Neural progenitor cell (in vitro differentiated cells): ENCODE measurements at regions not wholly inside any gene's neighbourhood (a gene's known extent, or its start where the extent isn't known, plus 50 kb on each side); places are given as distances from the start of the nearest gene placed in this dataset.

Experiments used
- DNase-seq: peaks from one replicate; pipeline ENCODE4 v3.0.0-alpha.2; 2016; ENCODE audit warnings: low spot score
- H2AFZ ChIP-seq: fragments of 200-600 bp; sonication (generic); replicated peaks from 2 replicates; pipeline ENCODE4 v1.6.1; 2016; ENCODE audit warnings: antibody characterized with exemption
- H3F3A ChIP-seq: fragments of 200-600 bp; sonication (generic); 2 replicates; pipeline ENCODE4 v1.6.1; 2016; ENCODE audit warnings: antibody characterized with exemption, low read depth
- H3K27ac ChIP-seq: fragments of 200-600 bp; sonication (generic); 2 replicates; pipeline ENCODE4 v1.5.1; 2016; ENCODE audit warnings: mild to moderate bottlenecking
- H3K27me3 ChIP-seq: fragments of 200-600 bp; sonication (generic); 2 replicates; pipeline ENCODE4 v1.6.1; 2016; ENCODE audit warnings: mild to moderate bottlenecking, moderate library complexity
- H3K36me3 ChIP-seq: fragments of 200-600 bp; sonication (generic); 2 replicates; pipeline ENCODE4 v1.5.1; 2016
- H3K4me1 ChIP-seq: fragments of 200-600 bp; sonication (generic); 2 replicates; pipeline ENCODE4 v1.6.1; 2016; ENCODE audit warnings: mixed run types
- H3K4me2 ChIP-seq: fragments of 200-600 bp; sonication (generic); 2 replicates; pipeline ENCODE4 v1.6.1; 2016
- H3K4me3 ChIP-seq: fragments of 200-600 bp; sonication (generic); 2 replicates; pipeline ENCODE4 v1.5.1; 2016
- H3K79me2 ChIP-seq: fragments of 200-600 bp; sonication (generic); 2 replicates; pipeline ENCODE4 v1.6.1; 2016; ENCODE audit warnings: low read depth
- H3K9ac ChIP-seq: fragments of 200-600 bp; sonication (generic); 2 replicates; pipeline ENCODE4 v1.6.1; 2016
- H3K9me3 ChIP-seq: fragments of 200-600 bp; sonication (generic); 2 replicates; pipeline ENCODE4 v1.5.1; 2016; ENCODE audit warnings: low read depth
- H4K20me1 ChIP-seq: fragments of 200-600 bp; sonication (generic); 2 replicates; pipeline ENCODE4 v1.6.1; 2016; ENCODE audit warnings: low read depth
- H3K27ac Mint-ChIP-seq: 3 replicates; pipeline ENCODE4 v1.8.0; 2021; ENCODE audit warnings: mixed read lengths
- H3K27me3 Mint-ChIP-seq: 2 replicates; pipeline ENCODE4 v1.8.0; 2022; ENCODE audit warnings: low read depth, mild to moderate bottlenecking, inconsistent platforms, moderate library complexity, mixed read lengths; ENCODE audit not compliant: insufficient read depth
- H3K36me3 Mint-ChIP-seq: 3 replicates; pipeline ENCODE4 v1.8.0; 2021; ENCODE audit warnings: mixed read lengths
- H3K4me1 Mint-ChIP-seq: 3 replicates; pipeline ENCODE4 v1.8.0; 2021; ENCODE audit warnings: mixed read lengths
- H3K4me3 Mint-ChIP-seq: 3 replicates; pipeline ENCODE4 v1.8.0; 2021; ENCODE audit warnings: mild to moderate bottlenecking, moderate library complexity, mixed read lengths
- H3K9me3 Mint-ChIP-seq: 3 replicates; pipeline ENCODE4 v1.8.0; 2020; ENCODE audit warnings: mixed read lengths
- EZH2 ChIP-seq: fragments of 200-600 bp; sonication (generic); IDR thresholded peaks from 2 replicates; pipeline ENCODE4 v1.6.1; 2017; ENCODE audit warnings: antibody characterized with exemption, mild to moderate bottlenecking, moderate library complexity
- EZH2phosphoT487 ChIP-seq: fragments of 200-600 bp; sonication (generic); IDR thresholded peaks from 2 replicates; pipeline ENCODE4 v1.6.1; 2017; ENCODE audit warnings: antibody characterized with exemption
- TF ChIP-seq, protein P1 (sequence below): fragments of 200-600 bp; sonication (generic); IDR thresholded peaks from 2 replicates; pipeline ENCODE4 v1.5.1; 2017; ENCODE audit warnings: antibody characterized with exemption, mild to moderate bottlenecking

DNA sequence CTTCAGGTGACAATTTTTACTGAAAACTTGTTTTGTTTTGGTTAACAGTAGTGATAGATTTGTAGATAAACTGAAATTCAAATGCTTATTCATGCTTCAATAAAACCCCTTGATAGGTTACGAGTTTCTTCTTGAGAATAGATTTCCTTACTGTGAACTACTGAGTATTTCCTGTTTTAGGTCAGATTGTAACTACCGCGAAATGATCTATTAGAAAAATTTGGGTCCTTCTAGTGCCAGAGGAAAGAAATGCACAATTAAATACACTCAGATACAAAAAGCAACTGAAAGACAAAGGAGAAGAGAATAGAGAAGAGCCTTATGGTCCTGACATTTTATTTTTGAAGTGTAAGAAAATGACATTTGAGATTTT, 251.7 kb upstream of the TBL1XR1 start:
- no peak overlapping the region for H3K27ac Mint-ChIP-seq
- no peak overlapping the region for H2AFZ ChIP-seq

DNA sequence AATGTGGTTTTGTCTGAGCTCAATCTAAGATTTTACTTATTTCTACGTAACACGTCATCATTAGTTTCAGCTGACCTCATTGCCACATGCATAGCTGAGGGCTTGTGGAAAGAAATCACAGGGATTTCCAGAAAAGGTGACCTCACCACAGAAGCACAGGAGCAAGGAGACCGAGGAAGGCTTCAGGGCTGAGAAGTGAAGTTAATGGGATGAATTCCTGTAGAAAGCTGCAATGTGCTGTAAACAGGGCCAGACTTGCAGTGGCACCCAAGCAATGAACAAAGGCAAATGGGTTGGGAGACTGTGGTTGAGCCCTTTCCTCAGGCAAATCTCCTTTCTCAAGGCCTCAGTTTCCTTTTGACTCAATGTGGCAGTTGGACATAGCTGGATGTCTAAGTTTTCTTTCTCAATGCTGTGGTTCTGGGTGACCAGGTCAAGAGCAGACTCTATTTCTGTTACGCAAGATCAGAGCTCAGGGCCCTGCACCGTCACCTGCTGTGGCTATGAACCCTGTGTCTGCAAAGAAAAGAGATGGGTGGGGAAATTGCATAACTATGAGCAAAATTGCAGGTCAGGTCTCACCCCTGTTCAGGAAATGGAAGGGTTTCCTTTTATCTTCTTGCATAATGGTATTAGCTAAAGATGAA, 252.2 kb upstream of the TBL1XR1 start:
- Histone ChIP-seq H3K4me3 (no peak overlapping the region), H4K20me1 (no peaks in the 10 kb centered on the region), H3K4me1 (peaks cover 12% of the 10 kb centered on the region), H3F3A (no peaks in the 10 kb centered on the region), H2AFZ (no peak overlapping the region), H3K27ac (no peak overlapping the region), H3K36me3 (no peaks in the 10 kb centered on the region), H3K4me2 (no peak overlapping the region), H3K79me2 (no peaks in the 10 kb centered on the region), H3K9ac (no peak overlapping the region), H3K27me3 (no peaks in the 10 kb centered on the region), H3K9me3 (no peaks in the 10 kb centered on the region)
- no peak overlapping the region for H3K4me3 Mint-ChIP-seq
- H3K27me3 Mint-ChIP-seq: no peaks in the 10 kb centered on the region
- peak overlapping the region; percentile 42 for H3K27ac Mint-ChIP-seq
- TF ChIP-seq EZH2phosphoT487 (no peak), EZH2 (no peak)
- TF ChIP-seq, protein P1, sequence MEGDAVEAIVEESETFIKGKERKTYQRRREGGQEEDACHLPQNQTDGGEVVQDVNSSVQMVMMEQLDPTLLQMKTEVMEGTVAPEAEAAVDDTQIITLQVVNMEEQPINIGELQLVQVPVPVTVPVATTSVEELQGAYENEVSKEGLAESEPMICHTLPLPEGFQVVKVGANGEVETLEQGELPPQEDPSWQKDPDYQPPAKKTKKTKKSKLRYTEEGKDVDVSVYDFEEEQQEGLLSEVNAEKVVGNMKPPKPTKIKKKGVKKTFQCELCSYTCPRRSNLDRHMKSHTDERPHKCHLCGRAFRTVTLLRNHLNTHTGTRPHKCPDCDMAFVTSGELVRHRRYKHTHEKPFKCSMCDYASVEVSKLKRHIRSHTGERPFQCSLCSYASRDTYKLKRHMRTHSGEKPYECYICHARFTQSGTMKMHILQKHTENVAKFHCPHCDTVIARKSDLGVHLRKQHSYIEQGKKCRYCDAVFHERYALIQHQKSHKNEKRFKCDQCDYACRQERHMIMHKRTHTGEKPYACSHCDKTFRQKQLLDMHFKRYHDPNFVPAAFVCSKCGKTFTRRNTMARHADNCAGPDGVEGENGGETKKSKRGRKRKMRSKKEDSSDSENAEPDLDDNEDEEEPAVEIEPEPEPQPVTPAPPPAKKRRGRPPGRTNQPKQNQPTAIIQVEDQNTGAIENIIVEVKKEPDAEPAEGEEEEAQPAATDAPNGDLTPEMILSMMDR: no peak
- H3K9me3 Mint-ChIP-seq: no peaks in the 10 kb centered on the region
- DNase-seq: no peak
- peaks cover 13% of the 10 kb centered on the region for H3K4me1 Mint-ChIP-seq
- no peaks in the 10 kb centered on the region for H3K36me3 Mint-ChIP-seq

More for the DNA sequence above, 251.7 kb upstream of the TBL1XR1 start:
- H3K27ac ChIP-seq: no peak overlapping the region
- no peaks in the 10 kb centered on the region for H3K27me3 ChIP-seq
- H3K4me1 ChIP-seq: peaks cover 12% of the 10 kb centered on the region
- DNase-seq: no peak
- TF ChIP-seq EZH2 (no peak), EZH2phosphoT487 (no peak)
- TF ChIP-seq, protein P1: no peak
- Mint-ChIP-seq H3K36me3 (no peaks in the 10 kb centered on the region), H3K9me3 (no peaks in the 10 kb centered on the region), H3K4me1 (peaks cover 13% of the 10 kb centered on the region), H3K27me3 (no peaks in the 10 kb centered on the region), H3K4me3 (no peak overlapping the region)
- no peaks in the 10 kb centered on the region for H3K79me2 ChIP-seq
- no peak overlapping the region for H3K9ac ChIP-seq
- no peak overlapping the region for H3K4me3 ChIP-seq
- H3K4me2 ChIP-seq: no peak overlapping the region
- H3K36me3 ChIP-seq: no peaks in the 10 kb centered on the region
- H4K20me1 ChIP-seq: no peaks in the 10 kb centered on the region
- no peaks in the 10 kb centered on the region for H3K9me3 ChIP-seq
- H3F3A ChIP-seq: no peaks in the 10 kb centered on the region

DNA sequence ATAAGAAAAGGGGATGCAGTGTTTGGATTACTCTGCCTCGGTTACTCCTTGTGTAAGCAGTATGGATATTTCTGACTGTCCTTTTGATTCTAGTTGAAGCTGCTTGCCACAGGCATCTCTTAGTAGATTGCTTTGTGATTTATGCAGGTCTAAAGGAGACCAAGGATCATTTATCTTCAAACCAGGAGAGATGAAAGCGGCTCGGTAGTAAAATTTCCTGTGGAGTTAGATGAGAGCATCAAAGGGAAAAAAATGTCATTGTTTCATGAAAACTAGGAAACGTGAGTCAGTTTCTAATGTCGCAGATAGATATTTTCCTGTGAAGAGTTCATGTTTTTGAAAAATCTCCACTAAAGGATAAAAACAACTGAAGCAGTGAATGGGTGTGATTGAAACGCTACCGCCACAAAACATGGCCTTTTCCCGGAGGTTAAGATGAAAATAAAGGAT, 254.0 kb upstream of the TBL1XR1 start:
- Mint-ChIP-seq H3K4me1 (peaks cover 8% of the 10 kb centered on the region), H3K27ac (no peak overlapping the region), H3K27me3 (no peaks in the 10 kb centered on the region), H3K9me3 (no peaks in the 10 kb centered on the region), H3K36me3 (no peaks in the 10 kb centered on the region), H3K4me3 (no peak overlapping the region)
- no peaks in the 10 kb centered on the region for H3K36me3 ChIP-seq
- peak overlapping the region; percentile 90 for H2AFZ ChIP-seq
- TF ChIP-seq EZH2: no peak
- TF ChIP-seq EZH2phosphoT487: no peak
- TF ChIP-seq, protein P1: no peak
- DNase-seq: no peak
- no peak overlapping the region for H3K4me3 ChIP-seq
- peaks cover 12% of the 10 kb centered on the region for H3K4me1 ChIP-seq
- no peak overlapping the region for H3K9ac ChIP-seq
- no peaks in the 10 kb centered on the region for H3K27me3 ChIP-seq
- H3K79me2 ChIP-seq: no peaks in the 10 kb centered on the region
- H3K27ac ChIP-seq: no peak overlapping the region
- no peaks in the 10 kb centered on the region for H3F3A ChIP-seq
- H3K4me2 ChIP-seq: no peak overlapping the region
- H3K9me3 ChIP-seq: no peaks in the 10 kb centered on the region
- no peaks in the 10 kb centered on the region for H4K20me1 ChIP-seq
